Panc1 (cell line): ENCODE measurements at regions not wholly inside any gene's neighbourhood (a gene's known extent, or its start where the extent isn't known, plus 50 kb on each side); places are given as distances from the start of the nearest gene placed in this dataset.
A peak's percentile ranks its signal among the peaks of the same experiment; 100 is the strongest.

ENCODE experiments used
- ATAC-seq: fragments of 200-7000 bp; cut with Tn5 transposase; 2 replicates; pipeline ENCODE4 v1.9.1; 2020; ENCODE audit warnings: mild to moderate bottlenecking, moderate library complexity
- BruUV-seq: library from RNA; stranded (reverse); fragments of 400-500 nt; replicated peaks from 2 replicates; lab custom pipeline; 2021; lab: Mats Ljungman, UMichigan
- CTCF ChIA-PET: fragments of 300-600 bp; sonication (Branson Sonifier 250); formaldehyde crosslinking; loops from one replicate; lab custom pipeline; 2022; ENCODE audit warnings: antibody characterized with exemption; lab: Charles Lee
- POLR2A ChIA-PET: fragments of 300-600 bp; sonication (Branson Sonifier 250); formaldehyde crosslinking; loops from one replicate; lab custom pipeline; 2022; ENCODE audit warnings: antibody characterized with exemption; lab: Charles Lee
- DNase-seq: peaks from one replicate; pipeline ENCODE4 v3.0.0-alpha.2; 2010; ENCODE audit warnings: low read depth, low spot score
- H3K27ac ChIP-seq: 2 replicates; pipeline ENCODE4 v1.5.1; 2011; ENCODE audit warnings: mild to moderate bottlenecking, low read length, inconsistent platforms
- H3K27me3 ChIP-seq: fragments of 200-500 bp; sonication (Bioruptor generic); 2 replicates; pipeline ENCODE4 v1.6.0; 2014; ENCODE audit warnings: low read length, inconsistent platforms; ENCODE audit not compliant: control insufficient read depth, insufficient read depth
- H3K36me3 ChIP-seq: fragments of 200-500 bp; sonication (Bioruptor generic); 2 replicates; pipeline ENCODE4 v1.5.1; 2014; ENCODE audit warnings: inconsistent platforms, mild to moderate bottlenecking, low read length, moderate library complexity; ENCODE audit not compliant: control insufficient read depth, insufficient read depth
- H3K4me1 ChIP-seq: 2 replicates; pipeline ENCODE4 v1.5.1; 2011; ENCODE audit warnings: inconsistent platforms, mild to moderate bottlenecking, low read length, moderate library complexity; ENCODE audit not compliant: control insufficient read depth, insufficient read depth
- H3K4me3 ChIP-seq, 2 experiments: 2 replicates each; pipeline ENCODE4 v1.5.1; 2011 to 2012; ENCODE audit warnings: low read depth in 2 of 2, low read length in 2 of 2, mild to moderate bottlenecking in 2 of 2, inconsistent platforms in 1 of 2, moderate library complexity in 1 of 2
- H3K9me3 ChIP-seq: fragments of 200-500 bp; sonication (Bioruptor generic); 2 replicates; pipeline ENCODE4 v1.5.1; 2014; ENCODE audit warnings: low read depth, mild to moderate bottlenecking, inconsistent platforms, low read length, moderate library complexity; ENCODE audit not compliant: control insufficient read depth, insufficient read depth
- CTCF ChIP-seq: fragments of 450-650 bp; IDR thresholded peaks from 2 replicates; pipeline ENCODE4 v1.5.1; 2017; ENCODE audit warnings: mild to moderate bottlenecking
- POLR2AphosphoS5 ChIP-seq: IDR thresholded peaks from 2 replicates; pipeline ENCODE4 v1.6.1; 2012; ENCODE audit warnings: mild to moderate bottlenecking, low read depth, low read length, moderate library complexity
- REST ChIP-seq, 2 experiments: IDR thresholded peaks; 2 replicates each; pipeline ENCODE4 v1.6.1; 2011 to 2012; ENCODE audit warnings: low read depth in 2 of 2, control low read depth in 1 of 2, low read length in 1 of 2, mild to moderate bottlenecking in 1 of 2, moderate library complexity in 1 of 2; ENCODE audit not compliant: insufficient read depth in 1 of 2
- SIN3A ChIP-seq: IDR thresholded peaks from 2 replicates; pipeline ENCODE4 v1.6.1; 2012; ENCODE audit warnings: low read depth, mild to moderate bottlenecking, low read length, moderate library complexity, borderline replicate concordance; ENCODE audit not compliant: insufficient read depth
- TCF7L2 ChIP-seq: IDR thresholded peaks from 2 replicates; pipeline ENCODE4 v1.6.1; 2011; ENCODE audit warnings: mild to moderate bottlenecking, low read depth, low read length, inconsistent platforms
- in situ Hi-C: cut with HindIII; loops from 2 replicates; pipeline ENCODE4 v1.10.0; 2016; ENCODE audit warnings: low sequenced_read_pairs, low pct_unique_long_range_greater_than_20kb
- intact Hi-C: fragments of 100-400 bp; cut with micrococcal nuclease; formaldehyde crosslinking; loops from one replicate; pipeline ENCODE4 v1.10.0; 2022; ENCODE audit not compliant: unreplicated experiment

GRCh38 chr4:73681776-73682175 is 58.6 kb upstream of the CXCL8 start:
- ATAC-seq = no peak

GRCh38 chr4:73682508-73682907 is 57.9 kb upstream of the CXCL8 start:
- TF ChIP-seq POLR2AphosphoS5 (no peak), SIN3A (no peak), TCF7L2 (no peak), REST (IDR thresholded peaks at IDR 0.05; ENCODE audit: insufficient read depth in 1 of 2, low read depth in 2 of 2, low read length in 1 of 2) (no peak)
- Histone ChIP-seq H3K36me3 (no peaks in the 10 kb centered on the region), H3K27ac (peak overlapping the region; percentile 73), H3K9me3 (no peaks in the 10 kb centered on the region), H3K4me1 (peaks cover 12% of the 10 kb centered on the region; the same call in 1 of the 2 replicates), H3K27me3 (no peaks in the 10 kb centered on the region), H3K4me3 (no peak overlapping the region)
- no peak for ATAC-seq
- intact Hi-C loops (no loop called here), in situ Hi-C loops (no loop called here)
- ChIA-PET POLR2A (no interaction called here), CTCF (no interaction called here)
- no TSS peak for BruUV-seq
- DNase-seq = no peak

More at GRCh38 chr4:73681776-73682175, 58.6 kb upstream of the CXCL8 start:
- DNase-seq = no peak
- no peak overlapping the region for H3K4me3 ChIP-seq
- intact Hi-C loops = no loop called here
- no peaks in the 10 kb centered on the region for H3K9me3 ChIP-seq
- ChIA-PET CTCF (no interaction called here), POLR2A (interaction anchor here (0.6 kb wide), 1 partner anchor 190 kb away, joined by 8 read pairs; no protein-coding TSS in a partner anchor)
- no peaks in the 10 kb centered on the region for H3K27me3 ChIP-seq
- no peaks in the 10 kb centered on the region for H3K36me3 ChIP-seq
- H3K4me1 ChIP-seq = peaks cover 19% of the 10 kb centered on the region
- no TSS peak for BruUV-seq
- TF ChIP-seq CTCF (no peak), SIN3A (no peak)
- in situ Hi-C loops = no loop called here
- peak overlapping the region; percentile 73 for H3K27ac ChIP-seq

GRCh38 chr4:73683033-73683432 is 57.3 kb upstream of the CXCL8 start:
- CTCF ChIA-PET = no interaction called here
- Histone ChIP-seq H3K9me3 (no peaks in the 10 kb centered on the region), H3K27ac (peak overlapping the region; percentile 73), H3K36me3 (no peaks in the 10 kb centered on the region), H3K27me3 (no peaks in the 10 kb centered on the region), H3K4me3 (no peak overlapping the region), H3K4me1 (peaks cover 12% of the 10 kb centered on the region; the same call in 1 of the 2 replicates)
- no TSS peak for BruUV-seq
- POLR2A ChIA-PET = no interaction called here
- in situ Hi-C loops (no loop called here), intact Hi-C loops (no loop called here)
- ATAC-seq = peak; percentile 76
- no peak for DNase-seq
- TF ChIP-seq REST (IDR thresholded peaks at IDR 0.05; ENCODE audit: insufficient read depth in 1 of 2, low read depth in 2 of 2, low read length in 1 of 2) (no peak), SIN3A (no peak), CTCF (no peak), TCF7L2 (peak; percentile 44; the same call in 1 of the 2 replicates), POLR2AphosphoS5 (no peak)
